ENCODE measurements at regions not wholly inside any gene's neighbourhood (a gene's known extent, or its start where the extent isn't known, plus 50 kb on each side); places are given as distances from the start of the nearest gene placed in this dataset.

- TF ChIP-seq, protein P1, sequence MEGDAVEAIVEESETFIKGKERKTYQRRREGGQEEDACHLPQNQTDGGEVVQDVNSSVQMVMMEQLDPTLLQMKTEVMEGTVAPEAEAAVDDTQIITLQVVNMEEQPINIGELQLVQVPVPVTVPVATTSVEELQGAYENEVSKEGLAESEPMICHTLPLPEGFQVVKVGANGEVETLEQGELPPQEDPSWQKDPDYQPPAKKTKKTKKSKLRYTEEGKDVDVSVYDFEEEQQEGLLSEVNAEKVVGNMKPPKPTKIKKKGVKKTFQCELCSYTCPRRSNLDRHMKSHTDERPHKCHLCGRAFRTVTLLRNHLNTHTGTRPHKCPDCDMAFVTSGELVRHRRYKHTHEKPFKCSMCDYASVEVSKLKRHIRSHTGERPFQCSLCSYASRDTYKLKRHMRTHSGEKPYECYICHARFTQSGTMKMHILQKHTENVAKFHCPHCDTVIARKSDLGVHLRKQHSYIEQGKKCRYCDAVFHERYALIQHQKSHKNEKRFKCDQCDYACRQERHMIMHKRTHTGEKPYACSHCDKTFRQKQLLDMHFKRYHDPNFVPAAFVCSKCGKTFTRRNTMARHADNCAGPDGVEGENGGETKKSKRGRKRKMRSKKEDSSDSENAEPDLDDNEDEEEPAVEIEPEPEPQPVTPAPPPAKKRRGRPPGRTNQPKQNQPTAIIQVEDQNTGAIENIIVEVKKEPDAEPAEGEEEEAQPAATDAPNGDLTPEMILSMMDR (IDR thresholded peaks at IDR 0.05), result no peak
- TF ChIP-seq POLR2A (IDR thresholded peaks at IDR 0.05), result no peak
Observed at GRCh38 chr2:64825831-64826491, 163.2 kb upstream of the SLC1A4 start.

Measured in right lobe of liver (tissue), 4 donors.